ENCODE measurements at regions not wholly inside any gene's neighbourhood (a gene's known extent, or its start where the extent isn't known, plus 50 kb on each side); places are given as distances from the start of the nearest gene placed in this dataset.

GRCh38 chr14:103196716-103197115, 73.5 kb downstream of the TNFAIP2 start:
- no peak for TF ChIP-seq CTCF (IDR thresholded peaks at IDR 0.05)
- no peak for TF ChIP-seq POLR2AphosphoS5 (IDR thresholded peaks at IDR 0.05)
- TF ChIP-seq POLR2A (IDR thresholded peaks at IDR 0.05) = no peak
